Stimulated activated naive B cell treated with anti-CD40 and anti-IgM and Interleukin-4, amounts not matched to agents 10 μg/mL and 1 μg/mL and 100 μg/mL, for 72 hours (primary cell): ENCODE measurements at regions not wholly inside any gene's neighbourhood (a gene's known extent, or its start where the extent isn't known, plus 50 kb on each side); places are given as distances from the start of the nearest gene placed in this dataset.

Experiments
- ATAC-seq, 2 donors: fragments of 150-1000 bp; cut with Tn5 transposase; replicated peaks; 2 replicates each; pipeline ENCODE4 v1.10.0; 2021; ENCODE audit warnings: moderate library complexity in 1 of 2
- DNase-seq: peaks from one replicate; pipeline ENCODE4 v3.0.0; 2021
- H3K27ac Mint-ChIP-seq: one replicate; pipeline ENCODE4 v1.8.0; 2022; ENCODE audit warnings: mild to moderate bottlenecking, mixed read lengths
- H3K27me3 Mint-ChIP-seq, 2 donors: one replicate each; pipeline ENCODE4 v1.8.0; 2022; ENCODE audit warnings: mixed read lengths in 2 of 2
- H3K36me3 Mint-ChIP-seq, 2 donors: one replicate each; pipeline ENCODE4 v1.8.0; 2022; ENCODE audit warnings: mixed read lengths in 2 of 2, mild to moderate bottlenecking in 1 of 2
- H3K4me1 Mint-ChIP-seq, 2 donors: one replicate each; pipeline ENCODE4 v1.8.0; 2022; ENCODE audit warnings: mixed read lengths in 2 of 2, mild to moderate bottlenecking in 1 of 2
- H3K4me3 Mint-ChIP-seq, 2 donors: one replicate each; pipeline ENCODE4 v1.8.0; 2022; ENCODE audit warnings: mild to moderate bottlenecking in 2 of 2, mixed read lengths in 2 of 2, moderate library complexity in 1 of 2
- H3K9me3 Mint-ChIP-seq, 2 donors: one replicate each; pipeline ENCODE4 v1.8.0; 2022; ENCODE audit warnings: mixed read lengths in 2 of 2, mild to moderate bottlenecking in 1 of 2

- DNase-seq, result no peak
- Mint-ChIP-seq H3K9me3 (no peaks in the 10 kb centered on the region), H3K4me1 (no peaks in the 10 kb centered on the region), H3K36me3 (no peaks in the 10 kb centered on the region), H3K4me3 (no peak overlapping the region), H3K27ac (no peak overlapping the region), H3K27me3 (no peaks in the 10 kb centered on the region)
- ATAC-seq, result no peak
Measured at GRCh38 chrX:125089761-125090445, 229.8 kb upstream of the TEX13C start.

GRCh38 chrX:125093852-125094251 is 225.8 kb upstream of the TEX13C start:
- ATAC-seq (no peak), DNase-seq (no peak)
- H3K4me1 Mint-ChIP-seq, result no peaks in the 10 kb centered on the region
- H3K4me3 Mint-ChIP-seq, result no peak overlapping the region
- H3K27ac Mint-ChIP-seq, result no peak overlapping the region
- H3K27me3 Mint-ChIP-seq, result no peaks in the 10 kb centered on the region
- H3K36me3 Mint-ChIP-seq, result no peaks in the 10 kb centered on the region
- no peaks in the 10 kb centered on the region for H3K9me3 Mint-ChIP-seq

DNA sequence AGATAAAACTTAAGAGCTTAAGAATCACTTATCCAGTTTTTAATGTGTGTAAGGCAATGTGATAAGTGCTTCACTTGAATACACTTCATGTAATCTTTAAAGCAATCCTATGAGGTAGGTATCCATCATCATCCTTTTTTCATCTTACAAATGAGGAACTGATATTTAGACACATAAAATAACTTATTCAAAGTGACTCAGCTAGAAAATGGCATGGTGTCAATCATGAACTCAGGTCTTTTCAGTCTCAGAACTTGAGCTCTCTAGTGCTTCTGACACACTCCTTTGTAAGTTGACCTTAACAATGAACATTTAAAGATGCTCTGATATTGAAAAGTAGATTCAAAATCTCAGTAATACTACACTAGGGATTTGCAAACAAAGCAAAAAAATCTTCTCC is 224.8 kb upstream of the TEX13C start:
- Mint-ChIP-seq H3K4me3 (no peak overlapping the region), H3K9me3 (no peaks in the 10 kb centered on the region), H3K27ac (no peak overlapping the region), H3K27me3 (no peaks in the 10 kb centered on the region), H3K4me1 (no peaks in the 10 kb centered on the region), H3K36me3 (no peaks in the 10 kb centered on the region)
- ATAC-seq (no peak), DNase-seq (no peak)

DNA sequence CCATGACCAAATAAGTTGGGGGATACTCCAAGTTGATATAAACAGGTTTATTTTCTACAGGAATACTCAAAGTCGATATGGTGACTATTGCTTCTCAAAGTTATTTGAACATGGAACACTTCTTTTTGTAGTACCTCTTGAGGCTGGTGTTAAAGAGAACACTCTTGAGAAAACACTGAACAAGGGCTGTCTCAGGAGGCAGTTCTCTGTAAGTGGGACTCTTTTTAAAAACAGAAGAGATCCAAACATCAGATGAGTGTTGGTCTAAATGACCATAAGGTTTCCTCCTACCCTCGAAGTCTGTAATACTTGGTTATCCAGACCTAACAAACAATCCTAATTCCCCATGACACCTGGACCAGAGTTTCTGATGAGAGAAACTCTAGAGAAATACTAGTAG is 223.2 kb upstream of the TEX13C start:
- H3K27ac Mint-ChIP-seq, result no peak overlapping the region
- no peaks in the 10 kb centered on the region for H3K4me1 Mint-ChIP-seq
- ATAC-seq, result no peak
- H3K9me3 Mint-ChIP-seq, result no peaks in the 10 kb centered on the region
- no peaks in the 10 kb centered on the region for H3K36me3 Mint-ChIP-seq
- DNase-seq, result no peak
- no peak overlapping the region for H3K4me3 Mint-ChIP-seq
- no peaks in the 10 kb centered on the region for H3K27me3 Mint-ChIP-seq

DNA sequence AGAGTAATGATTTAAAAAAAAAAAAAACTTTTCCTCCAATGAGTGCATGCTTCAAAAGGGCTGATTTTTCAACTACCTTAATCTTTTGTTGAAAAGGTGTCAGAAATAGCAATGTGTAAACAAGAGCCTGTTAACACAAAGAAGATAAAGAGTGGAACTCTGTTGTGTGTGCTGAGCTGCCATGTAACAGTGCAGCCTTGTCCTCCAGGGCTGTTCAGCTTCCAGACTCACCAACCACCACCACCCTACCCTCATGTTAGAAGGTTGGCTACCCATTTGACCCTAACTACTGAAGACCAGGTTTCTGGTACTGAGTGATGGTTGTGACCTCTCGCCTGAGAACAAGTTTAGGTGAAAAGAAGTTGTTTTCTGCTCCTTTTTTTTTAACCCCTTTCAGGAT is 222.8 kb upstream of the TEX13C start:
- Mint-ChIP-seq H3K27ac (no peak overlapping the region), H3K36me3 (no peaks in the 10 kb centered on the region), H3K4me1 (no peaks in the 10 kb centered on the region), H3K9me3 (no peaks in the 10 kb centered on the region), H3K27me3 (no peaks in the 10 kb centered on the region), H3K4me3 (no peak overlapping the region)
- no peak for DNase-seq
- ATAC-seq, result no peak

- Mint-ChIP-seq H3K27me3 (no peaks in the 10 kb centered on the region), H3K27ac (no peak overlapping the region), H3K9me3 (no peaks in the 10 kb centered on the region), H3K36me3 (no peaks in the 10 kb centered on the region), H3K4me3 (no peak overlapping the region), H3K4me1 (no peaks in the 10 kb centered on the region)
- ATAC-seq (no peak), DNase-seq (no peak)
Measured at GRCh38 chrX:125101971-125102755, 217.5 kb upstream of the TEX13C start.

DNA sequence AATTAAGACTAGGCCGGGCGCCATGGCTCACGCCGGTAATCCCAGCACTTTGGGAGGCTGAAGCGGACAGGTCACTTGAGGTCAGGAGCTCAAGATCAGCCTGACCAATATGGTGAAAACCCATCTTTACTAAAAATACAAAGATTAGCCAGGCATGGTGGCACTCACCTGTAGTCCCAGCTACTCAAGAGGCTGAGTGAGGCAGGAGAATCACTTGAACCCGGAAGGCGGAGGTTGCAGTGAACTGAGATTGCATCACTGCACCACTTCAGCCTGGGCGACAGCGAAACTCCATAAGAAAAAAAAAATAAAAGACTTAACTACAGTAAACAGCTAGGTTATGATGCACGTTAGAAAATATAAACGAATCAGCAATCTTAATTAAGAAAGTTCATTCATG is 216.0 kb upstream of the TEX13C start:
- Mint-ChIP-seq H3K36me3 (no peaks in the 10 kb centered on the region), H3K4me3 (no peak overlapping the region), H3K27ac (no peak overlapping the region), H3K4me1 (no peaks in the 10 kb centered on the region), H3K9me3 (no peaks in the 10 kb centered on the region), H3K27me3 (no peaks in the 10 kb centered on the region)
- ATAC-seq (no peak), DNase-seq (no peak)

- Mint-ChIP-seq H3K4me1 (no peaks in the 10 kb centered on the region), H3K27me3 (no peaks in the 10 kb centered on the region)
Measured at GRCh38 chrX:125108921-125109320, 210.8 kb upstream of the TEX13C start.

GRCh38 chrX:125131164-125131563 is 188.5 kb upstream of the TEX13C start:
- H3K36me3 Mint-ChIP-seq, result no peaks in the 10 kb centered on the region
- no peak for ATAC-seq
- no peaks in the 10 kb centered on the region for H3K27me3 Mint-ChIP-seq
- H3K9me3 Mint-ChIP-seq, result peaks cover 2 to 5% of the 10 kb centered on the region in 2 donors
- no peak for DNase-seq
- no peak overlapping the region for H3K27ac Mint-ChIP-seq
- no peaks in the 10 kb centered on the region for H3K4me1 Mint-ChIP-seq
- no peak overlapping the region for H3K4me3 Mint-ChIP-seq

More at GRCh38 chrX:125108921-125109320, 210.8 kb upstream of the TEX13C start:
- no peak for DNase-seq
- Mint-ChIP-seq H3K27ac (no peak overlapping the region), H3K36me3 (no peaks in the 10 kb centered on the region), H3K9me3 (peaks cover 0 to 2% of the 10 kb centered on the region in 2 donors), H3K4me3 (no peak overlapping the region)
- ATAC-seq, result no peak

DNA sequence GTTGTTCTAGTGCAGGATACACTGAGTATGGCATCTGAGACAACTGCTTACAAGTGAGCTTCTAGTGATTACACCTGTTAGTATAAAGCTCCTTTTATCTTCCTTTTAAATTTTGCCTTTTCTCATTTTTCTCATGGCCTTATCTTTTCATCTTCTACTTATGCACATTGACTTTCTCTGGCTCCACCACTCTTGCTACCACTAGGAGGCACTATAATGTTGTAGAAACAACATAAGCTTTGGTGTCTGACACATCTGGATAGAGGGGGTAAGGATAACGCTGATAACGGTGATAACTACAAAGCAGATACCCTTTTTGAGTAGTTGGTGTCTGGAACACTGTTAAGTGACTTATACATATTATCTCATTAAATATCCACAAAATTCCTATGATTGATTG is 187.4 kb upstream of the TEX13C start:
- H3K36me3 Mint-ChIP-seq, result no peaks in the 10 kb centered on the region
- H3K4me3 Mint-ChIP-seq, result no peak overlapping the region
- DNase-seq (no peak), ATAC-seq (no peak)
- no peaks in the 10 kb centered on the region for H3K4me1 Mint-ChIP-seq
- H3K27me3 Mint-ChIP-seq, result no peaks in the 10 kb centered on the region
- no peak overlapping the region for H3K27ac Mint-ChIP-seq
- H3K9me3 Mint-ChIP-seq, result peaks cover 2 to 5% of the 10 kb centered on the region in 2 donors

DNA sequence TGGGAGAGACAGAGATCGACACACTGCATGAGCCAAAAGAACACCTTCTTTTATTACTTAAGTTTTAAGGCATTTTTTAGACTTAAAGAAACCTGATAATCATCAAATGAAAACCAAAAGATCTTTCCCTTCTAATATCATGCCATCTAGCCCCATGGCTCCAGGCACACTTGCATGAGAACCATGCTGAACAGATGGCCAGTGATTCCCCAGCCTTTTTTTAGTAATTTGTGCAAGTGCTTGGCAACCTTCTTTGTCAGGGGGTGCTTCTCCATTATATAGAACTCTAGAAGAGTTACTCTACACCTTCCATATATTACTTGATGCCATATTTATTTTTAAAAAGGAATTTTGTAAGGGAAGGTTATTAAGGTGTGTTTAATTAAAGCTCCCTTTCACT is 182.2 kb upstream of the TEX13C start:
- Mint-ChIP-seq H3K27me3 (no peaks in the 10 kb centered on the region), H3K4me3 (no peak overlapping the region), H3K9me3 (peaks cover 0 to 4% of the 10 kb centered on the region in 2 donors), H3K36me3 (no peaks in the 10 kb centered on the region), H3K27ac (no peak overlapping the region), H3K4me1 (no peaks in the 10 kb centered on the region)
- no peak for DNase-seq
- no peak for ATAC-seq

GRCh38 chrX:125150231-125150630 is 169.4 kb upstream of the TEX13C start:
- H3K27ac Mint-ChIP-seq, result no peak overlapping the region
- H3K4me1 Mint-ChIP-seq, result no peaks in the 10 kb centered on the region
- no peaks in the 10 kb centered on the region for H3K36me3 Mint-ChIP-seq
- H3K4me3 Mint-ChIP-seq, result no peak overlapping the region
- no peak for DNase-seq
- no peaks in the 10 kb centered on the region for H3K9me3 Mint-ChIP-seq
- no peaks in the 10 kb centered on the region for H3K27me3 Mint-ChIP-seq
- no peak for ATAC-seq

DNA sequence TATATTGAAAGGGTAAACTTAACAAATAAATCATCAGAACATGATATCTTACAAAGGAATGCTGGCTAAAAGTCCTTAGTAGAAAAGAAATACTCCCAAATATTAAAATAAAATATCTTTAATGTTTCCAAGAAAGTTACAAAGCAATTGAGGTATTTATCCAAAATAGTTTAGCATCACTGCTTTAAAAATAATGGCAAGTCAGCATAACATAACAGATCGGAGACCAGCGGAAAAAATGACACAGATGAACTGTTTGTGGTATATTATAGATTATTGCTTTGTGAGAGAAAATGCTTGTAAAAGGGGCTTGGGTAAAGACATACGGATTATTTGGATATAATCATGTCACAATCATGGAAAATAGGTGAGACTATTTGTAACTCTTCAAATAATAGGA is 168.5 kb upstream of the TEX13C start:
- Mint-ChIP-seq H3K27me3 (no peaks in the 10 kb centered on the region), H3K4me3 (no peak overlapping the region), H3K9me3 (no peaks in the 10 kb centered on the region), H3K27ac (no peak overlapping the region), H3K4me1 (no peaks in the 10 kb centered on the region), H3K36me3 (no peaks in the 10 kb centered on the region)
- ATAC-seq (no peak), DNase-seq (no peak)

DNA sequence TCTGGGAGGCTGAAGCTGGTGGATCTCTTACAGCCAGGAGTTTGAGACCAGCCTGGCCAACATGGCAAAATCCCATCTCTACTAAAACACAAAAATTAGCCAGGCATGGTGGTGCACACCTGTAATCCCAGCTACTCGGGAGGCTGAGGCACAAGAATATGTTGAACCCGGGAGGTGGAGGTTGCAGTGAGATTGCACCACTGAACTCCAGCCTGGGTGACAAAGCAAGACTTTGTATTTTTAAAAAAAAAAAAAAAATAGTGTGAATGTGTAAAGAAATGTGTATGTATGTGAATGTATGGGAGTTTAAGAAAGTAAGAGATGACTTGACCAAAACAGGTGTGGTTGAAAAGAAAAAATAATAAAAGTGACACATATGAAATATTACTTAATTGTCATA is 167.7 kb upstream of the TEX13C start:
- Mint-ChIP-seq H3K4me3 (no peak overlapping the region), H3K9me3 (no peaks in the 10 kb centered on the region), H3K4me1 (no peaks in the 10 kb centered on the region), H3K27ac (no peak overlapping the region), H3K27me3 (no peaks in the 10 kb centered on the region), H3K36me3 (no peaks in the 10 kb centered on the region)
- no peak for ATAC-seq
- no peak for DNase-seq

DNA sequence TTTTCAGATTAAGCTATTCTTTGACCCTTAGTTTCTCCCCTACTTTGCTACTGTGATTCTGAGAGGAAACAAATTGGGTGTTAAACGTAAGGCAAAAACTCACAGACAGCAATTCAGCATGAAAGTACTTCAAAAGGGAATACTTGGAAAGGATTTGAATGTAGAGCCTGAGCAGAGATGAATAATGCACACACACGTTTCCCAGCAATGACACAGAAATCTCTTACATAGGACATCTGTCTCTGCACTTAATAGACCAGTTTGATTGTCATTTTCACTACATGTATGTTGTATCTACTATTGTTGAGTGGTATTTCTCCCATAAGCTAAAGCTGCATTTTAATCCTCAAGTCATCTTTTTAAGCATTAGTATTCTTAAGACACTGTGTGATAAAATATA is 166.1 kb upstream of the TEX13C start:
- no peaks in the 10 kb centered on the region for H3K9me3 Mint-ChIP-seq
- H3K4me3 Mint-ChIP-seq, result no peak overlapping the region
- DNase-seq (no peak), ATAC-seq (no peak)
- H3K36me3 Mint-ChIP-seq, result no peaks in the 10 kb centered on the region
- H3K4me1 Mint-ChIP-seq, result no peaks in the 10 kb centered on the region
- H3K27me3 Mint-ChIP-seq, result no peaks in the 10 kb centered on the region
- H3K27ac Mint-ChIP-seq, result no peak overlapping the region
